ENCODE measurements at regions not wholly inside any gene's neighbourhood (a gene's known extent, or its start where the extent isn't known, plus 50 kb on each side); places are given as distances from the start of the nearest gene placed in this dataset.

- no peak for TF ChIP-seq CTCF (IDR thresholded peaks at IDR 0.05; ENCODE audit: low read depth, low read length)
- in situ Hi-C loops (cut with HindIII; ENCODE audit: low sequenced_read_pairs) = no loop called here
- H3K4me3 ChIP-seq (ENCODE audit: low read depth, low read length) = no peak overlapping the region
Observed at GRCh38 chr20:24147961-24148360, 159.4 kb upstream of the GGTLC1 start.

GRCh38 chr20:24147479-24147878 lies 158.9 kb upstream of the GGTLC1 start:
- no peak overlapping the region for H3K4me3 ChIP-seq (ENCODE audit: low read depth, low read length)
- in situ Hi-C loops (cut with HindIII; ENCODE audit: low sequenced_read_pairs) = no loop called here
- no peak for DNase-seq (ENCODE audit: low read depth, low spot score)
- TF ChIP-seq CTCF (IDR thresholded peaks at IDR 0.05; ENCODE audit: low read depth, low read length) = no peak

More at GRCh38 chr20:24147961-24148360, 159.4 kb upstream of the GGTLC1 start:
- DNase-seq (ENCODE audit: low read depth, low spot score) = no peak

- in situ Hi-C loops (cut with HindIII; ENCODE audit: low sequenced_read_pairs) = no loop called here
- no peak for DNase-seq (ENCODE audit: low read depth, low spot score)
- no peak for TF ChIP-seq CTCF (IDR thresholded peaks at IDR 0.05; ENCODE audit: low read depth, low read length)
- no peak overlapping the region for H3K4me3 ChIP-seq (ENCODE audit: low read depth, low read length)
Observed at GRCh38 chr20:24146231-24146634, 157.7 kb upstream of the GGTLC1 start.

- no peak for DNase-seq (ENCODE audit: low read depth, low spot score)
- no peak overlapping the region for H3K4me3 ChIP-seq (ENCODE audit: low read depth, low read length)
- TF ChIP-seq CTCF (IDR thresholded peaks at IDR 0.05; ENCODE audit: low read depth, low read length) = no peak
- in situ Hi-C loops (cut with HindIII; ENCODE audit: low sequenced_read_pairs) = no loop called here
Observed at GRCh38 chr20:24144371-24144770, 155.8 kb upstream of the GGTLC1 start.

- no peak for DNase-seq (ENCODE audit: low read depth, low spot score)
- no peak for TF ChIP-seq CTCF (IDR thresholded peaks at IDR 0.05; ENCODE audit: low read depth, low read length)
- no peak overlapping the region for H3K4me3 ChIP-seq (ENCODE audit: low read depth, low read length)
- in situ Hi-C loops (cut with HindIII; ENCODE audit: low sequenced_read_pairs) = no loop called here
Observed at GRCh38 chr20:24141111-24141510, 152.5 kb upstream of the GGTLC1 start.

GRCh38 chr20:24139846-24140245 lies 151.3 kb upstream of the GGTLC1 start:
- TF ChIP-seq CTCF (IDR thresholded peaks at IDR 0.05; ENCODE audit: low read depth, low read length) = no peak
- in situ Hi-C loops (cut with HindIII; ENCODE audit: low sequenced_read_pairs) = no loop called here
- no peak for DNase-seq (ENCODE audit: low read depth, low spot score)
- H3K4me3 ChIP-seq (ENCODE audit: low read depth, low read length) = no peak overlapping the region

GRCh38 chr20:24138951-24139350 lies 150.4 kb upstream of the GGTLC1 start:
- H3K4me3 ChIP-seq (ENCODE audit: low read depth, low read length) = no peak overlapping the region
- no peak for TF ChIP-seq CTCF (IDR thresholded peaks at IDR 0.05; ENCODE audit: low read depth, low read length)
- in situ Hi-C loops (cut with HindIII; ENCODE audit: low sequenced_read_pairs) = no loop called here
- no peak for DNase-seq (ENCODE audit: low read depth, low spot score)
